ENCODE measurements at regions not wholly inside any gene's neighbourhood (a gene's known extent, or its start where the extent isn't known, plus 50 kb on each side); places are given as distances from the start of the nearest gene placed in this dataset.

DNA sequence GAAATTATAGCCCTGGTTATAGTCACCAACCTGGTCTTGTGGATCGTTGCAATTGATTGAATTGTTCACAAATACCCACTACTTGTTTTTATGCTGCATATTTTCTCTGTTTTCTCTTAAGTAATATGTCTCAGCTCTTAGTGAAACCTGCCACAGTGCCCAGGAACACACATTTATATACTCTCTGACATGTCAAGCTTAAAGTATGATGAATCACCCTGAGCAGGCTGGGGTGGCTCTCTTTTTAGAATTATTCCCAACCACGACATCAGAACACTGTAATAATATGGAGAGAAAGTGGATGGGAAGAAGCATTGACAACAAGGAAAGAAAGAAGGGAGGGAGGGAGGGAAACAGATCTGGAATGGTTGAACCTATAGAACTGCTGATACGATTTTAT is 72.8 kb upstream of the ZNF608 start:
- TF ChIP-seq ZNF256 (CRISPR knock-in tag; conservative IDR thresholded peaks at IDR 0.05) (no peak), ELF1 (CRISPR knock-in tag; IDR thresholded peaks at IDR 0.05) (no peak), FOXP1 (IDR thresholded peaks at IDR 0.05) (no peak), FOXP1 (CRISPR knock-in tag; IDR thresholded peaks at IDR 0.05) (no peak), MYC (CRISPR knock-in tag; IDR thresholded peaks at IDR 0.05; ENCODE audit: borderline replicate concordance) (no peak), ZNF329 (CRISPR knock-in tag; IDR thresholded peaks at IDR 0.05; ENCODE audit: low read depth) (no peak), ZNF550 (CRISPR knock-in tag; IDR thresholded peaks at IDR 0.05; ENCODE audit: borderline replicate concordance) (no peak), MXI1 (IDR thresholded peaks at IDR 0.05; ENCODE audit: borderline replicate concordance, low read depth, low read length) (no peak)
- TF ChIP-seq, protein P1, sequence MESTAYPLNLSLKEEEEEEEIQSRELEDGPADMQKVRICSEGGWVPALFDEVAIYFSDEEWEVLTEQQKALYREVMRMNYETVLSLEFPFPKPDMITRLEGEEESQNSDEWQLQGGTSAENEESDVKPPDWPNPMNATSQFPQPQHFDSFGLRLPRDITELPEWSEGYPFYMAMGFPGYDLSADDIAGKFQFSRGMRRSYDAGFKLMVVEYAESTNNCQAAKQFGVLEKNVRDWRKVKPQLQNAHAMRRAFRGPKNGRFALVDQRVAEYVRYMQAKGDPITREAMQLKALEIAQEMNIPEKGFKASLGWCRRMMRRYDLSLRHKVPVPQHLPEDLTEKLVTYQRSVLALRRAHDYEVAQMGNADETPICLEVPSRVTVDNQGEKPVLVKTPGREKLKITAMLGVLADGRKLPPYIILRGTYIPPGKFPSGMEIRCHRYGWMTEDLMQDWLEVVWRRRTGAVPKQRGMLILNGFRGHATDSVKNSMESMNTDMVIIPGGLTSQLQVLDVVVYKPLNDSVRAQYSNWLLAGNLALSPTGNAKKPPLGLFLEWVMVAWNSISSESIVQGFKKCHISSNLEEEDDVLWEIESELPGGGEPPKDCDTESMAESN (CRISPR knock-in tag; conservative IDR thresholded peaks at IDR 0.05): no peak
- TF ChIP-seq, protein P2, sequence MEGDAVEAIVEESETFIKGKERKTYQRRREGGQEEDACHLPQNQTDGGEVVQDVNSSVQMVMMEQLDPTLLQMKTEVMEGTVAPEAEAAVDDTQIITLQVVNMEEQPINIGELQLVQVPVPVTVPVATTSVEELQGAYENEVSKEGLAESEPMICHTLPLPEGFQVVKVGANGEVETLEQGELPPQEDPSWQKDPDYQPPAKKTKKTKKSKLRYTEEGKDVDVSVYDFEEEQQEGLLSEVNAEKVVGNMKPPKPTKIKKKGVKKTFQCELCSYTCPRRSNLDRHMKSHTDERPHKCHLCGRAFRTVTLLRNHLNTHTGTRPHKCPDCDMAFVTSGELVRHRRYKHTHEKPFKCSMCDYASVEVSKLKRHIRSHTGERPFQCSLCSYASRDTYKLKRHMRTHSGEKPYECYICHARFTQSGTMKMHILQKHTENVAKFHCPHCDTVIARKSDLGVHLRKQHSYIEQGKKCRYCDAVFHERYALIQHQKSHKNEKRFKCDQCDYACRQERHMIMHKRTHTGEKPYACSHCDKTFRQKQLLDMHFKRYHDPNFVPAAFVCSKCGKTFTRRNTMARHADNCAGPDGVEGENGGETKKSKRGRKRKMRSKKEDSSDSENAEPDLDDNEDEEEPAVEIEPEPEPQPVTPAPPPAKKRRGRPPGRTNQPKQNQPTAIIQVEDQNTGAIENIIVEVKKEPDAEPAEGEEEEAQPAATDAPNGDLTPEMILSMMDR (CRISPR knock-in tag; IDR thresholded peaks at IDR 0.05): no peak
- TF ChIP-seq, protein P3, sequence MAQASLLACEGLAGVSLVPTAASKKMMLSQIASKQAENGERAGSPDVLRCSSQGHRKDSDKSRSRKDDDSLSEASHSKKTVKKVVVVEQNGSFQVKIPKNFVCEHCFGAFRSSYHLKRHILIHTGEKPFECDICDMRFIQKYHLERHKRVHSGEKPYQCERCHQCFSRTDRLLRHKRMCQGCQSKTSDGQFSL (CRISPR knock-in tag; IDR thresholded peaks at IDR 0.05): no peak
- TF ChIP-seq, protein P4, sequence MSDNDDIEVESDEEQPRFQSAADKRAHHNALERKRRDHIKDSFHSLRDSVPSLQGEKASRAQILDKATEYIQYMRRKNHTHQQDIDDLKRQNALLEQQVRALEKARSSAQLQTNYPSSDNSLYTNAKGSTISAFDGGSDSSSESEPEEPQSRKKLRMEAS (IDR thresholded peaks at IDR 0.05): no peak

All from HepG2 (cell line).